ENCODE measurements at regions not wholly inside any gene's neighbourhood (a gene's known extent, or its start where the extent isn't known, plus 50 kb on each side); places are given as distances from the start of the nearest gene placed in this dataset.

DNA sequence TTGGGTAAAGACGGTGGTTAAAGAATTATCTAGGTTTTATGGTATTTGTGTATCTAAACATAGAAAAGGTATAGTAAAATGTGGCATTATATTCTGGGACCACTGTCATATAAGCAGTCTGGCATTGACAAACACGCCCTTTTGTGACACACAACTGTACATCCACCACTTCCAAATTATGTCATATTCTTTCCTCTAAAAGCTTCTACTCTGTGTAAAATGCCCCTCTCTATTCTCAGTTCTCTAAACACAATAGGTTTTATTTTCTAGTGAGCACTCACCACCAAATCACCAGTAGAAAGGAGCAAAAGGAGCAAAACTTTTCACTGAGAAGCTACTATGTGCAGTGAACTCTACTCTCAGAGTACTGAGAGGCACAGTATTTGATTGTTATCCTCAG, 88.1 kb upstream of the PIEZO2 start:
- no peak overlapping the region for H3K27ac ChIP-seq
- TF ChIP-seq, protein P1, sequence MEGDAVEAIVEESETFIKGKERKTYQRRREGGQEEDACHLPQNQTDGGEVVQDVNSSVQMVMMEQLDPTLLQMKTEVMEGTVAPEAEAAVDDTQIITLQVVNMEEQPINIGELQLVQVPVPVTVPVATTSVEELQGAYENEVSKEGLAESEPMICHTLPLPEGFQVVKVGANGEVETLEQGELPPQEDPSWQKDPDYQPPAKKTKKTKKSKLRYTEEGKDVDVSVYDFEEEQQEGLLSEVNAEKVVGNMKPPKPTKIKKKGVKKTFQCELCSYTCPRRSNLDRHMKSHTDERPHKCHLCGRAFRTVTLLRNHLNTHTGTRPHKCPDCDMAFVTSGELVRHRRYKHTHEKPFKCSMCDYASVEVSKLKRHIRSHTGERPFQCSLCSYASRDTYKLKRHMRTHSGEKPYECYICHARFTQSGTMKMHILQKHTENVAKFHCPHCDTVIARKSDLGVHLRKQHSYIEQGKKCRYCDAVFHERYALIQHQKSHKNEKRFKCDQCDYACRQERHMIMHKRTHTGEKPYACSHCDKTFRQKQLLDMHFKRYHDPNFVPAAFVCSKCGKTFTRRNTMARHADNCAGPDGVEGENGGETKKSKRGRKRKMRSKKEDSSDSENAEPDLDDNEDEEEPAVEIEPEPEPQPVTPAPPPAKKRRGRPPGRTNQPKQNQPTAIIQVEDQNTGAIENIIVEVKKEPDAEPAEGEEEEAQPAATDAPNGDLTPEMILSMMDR (conservative IDR thresholded peaks at IDR 0.05), result no peak
- no peak for TF ChIP-seq ZFX (IDR thresholded peaks at IDR 0.05)

DNA sequence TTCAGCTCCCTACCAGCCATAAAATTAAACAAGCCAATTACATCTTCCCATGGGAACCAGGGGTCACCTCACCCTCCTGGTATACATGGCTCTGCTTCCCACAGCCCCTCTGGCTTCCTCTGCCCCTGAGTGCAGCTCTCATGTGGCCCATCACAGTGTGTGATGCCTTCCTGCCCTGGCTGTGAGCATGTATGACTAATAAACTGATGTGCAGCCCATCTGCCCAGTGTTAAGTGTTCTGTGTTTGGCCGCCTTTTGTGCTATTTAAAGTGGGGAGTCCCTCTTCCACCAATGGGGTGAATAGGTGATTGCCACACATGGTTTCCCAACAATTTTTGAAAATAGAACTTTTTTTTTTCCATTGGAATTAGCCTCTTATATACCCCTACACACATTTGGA, 87.7 kb upstream of the PIEZO2 start:
- no peak overlapping the region for H3K27ac ChIP-seq
- TF ChIP-seq, protein P1 (conservative IDR thresholded peaks at IDR 0.05), result no peak
- no peak for TF ChIP-seq ZFX (IDR thresholded peaks at IDR 0.05)

GRCh38 chr18:11224153-11224552, 74.8 kb upstream of the PIEZO2 start:
- no peak overlapping the region for H3K27ac ChIP-seq
- TF ChIP-seq, protein P1 (conservative IDR thresholded peaks at IDR 0.05), result no peak
- no peak for TF ChIP-seq ZFX (IDR thresholded peaks at IDR 0.05)

GRCh38 chr18:11219571-11219970, 70.2 kb upstream of the PIEZO2 start:
- TF ChIP-seq ZFX (IDR thresholded peaks at IDR 0.05), result no peak
- TF ChIP-seq, protein P1 (conservative IDR thresholded peaks at IDR 0.05), result no peak

DNA sequence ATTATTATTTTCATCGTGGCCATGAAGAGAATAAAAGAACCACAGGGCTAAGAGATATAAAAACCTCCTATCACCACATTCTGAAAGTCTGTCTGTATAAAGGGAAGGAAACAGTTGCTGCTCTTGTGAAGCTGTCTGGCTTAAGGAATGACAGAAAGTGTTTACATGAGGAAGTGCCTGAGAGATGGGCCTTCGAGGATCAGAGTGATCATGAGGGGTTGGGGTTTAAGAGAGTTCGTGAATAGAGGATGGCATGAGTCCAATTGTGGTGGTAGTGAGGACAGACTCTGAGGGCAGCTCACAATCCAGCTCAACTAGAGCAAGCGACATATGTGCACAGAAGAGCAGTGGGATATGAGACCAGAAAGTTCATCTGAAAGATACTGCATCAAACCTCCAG, 65.8 kb upstream of the PIEZO2 start:
- TF ChIP-seq, protein P1 (conservative IDR thresholded peaks at IDR 0.05), result no peak
- TF ChIP-seq ZFX (IDR thresholded peaks at IDR 0.05), result no peak

More at GRCh38 chr18:11219571-11219970, 70.2 kb upstream of the PIEZO2 start:
- H3K27ac ChIP-seq, result no peak overlapping the region

DNA sequence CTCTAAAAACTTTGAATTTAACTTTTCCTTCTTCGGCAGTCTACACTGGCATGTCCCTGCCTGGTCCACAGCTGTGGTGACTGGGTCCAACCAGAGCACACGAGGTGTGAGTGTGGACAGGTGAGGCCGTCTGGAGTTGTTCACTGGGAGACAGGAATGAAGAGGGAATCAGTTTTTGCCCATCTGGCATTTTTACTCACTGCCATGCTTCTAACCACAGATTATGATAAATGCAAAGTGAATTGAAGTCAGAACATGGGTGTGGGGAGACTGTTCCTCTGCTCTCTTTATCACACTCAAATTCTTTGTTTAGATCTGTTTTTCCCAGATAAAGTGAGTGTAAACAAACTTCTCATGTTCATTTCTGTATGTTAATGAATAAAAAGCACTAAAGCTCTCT, 54.7 kb upstream of the PIEZO2 start:
- H3K27ac ChIP-seq, result no peak overlapping the region
- TF ChIP-seq ZFX (IDR thresholded peaks at IDR 0.05), result no peak
- TF ChIP-seq, protein P1 (conservative IDR thresholded peaks at IDR 0.05), result no peak

More for the DNA sequence above, 65.8 kb upstream of the PIEZO2 start:
- H3K27ac ChIP-seq, result no peak overlapping the region

GRCh38 chr18:11199477-11199876, 50.1 kb upstream of the PIEZO2 start:
- TF ChIP-seq ZFX (IDR thresholded peaks at IDR 0.05), result no peak
- TF ChIP-seq, protein P1 (conservative IDR thresholded peaks at IDR 0.05), result no peak
- H3K27ac ChIP-seq, result no peak overlapping the region
